ENCODE measurements at regions not wholly inside any gene's neighbourhood (a gene's known extent, or its start where the extent isn't known, plus 50 kb on each side); places are given as distances from the start of the nearest gene placed in this dataset.
A peak's percentile ranks its signal among the peaks of the same experiment; 100 is the strongest.
"Not testable (repeated sequence)": the region's sequence is repeated elsewhere in the genome, so short reads cannot be mapped to it uniquely, and the experiment has no call there.

DNA sequence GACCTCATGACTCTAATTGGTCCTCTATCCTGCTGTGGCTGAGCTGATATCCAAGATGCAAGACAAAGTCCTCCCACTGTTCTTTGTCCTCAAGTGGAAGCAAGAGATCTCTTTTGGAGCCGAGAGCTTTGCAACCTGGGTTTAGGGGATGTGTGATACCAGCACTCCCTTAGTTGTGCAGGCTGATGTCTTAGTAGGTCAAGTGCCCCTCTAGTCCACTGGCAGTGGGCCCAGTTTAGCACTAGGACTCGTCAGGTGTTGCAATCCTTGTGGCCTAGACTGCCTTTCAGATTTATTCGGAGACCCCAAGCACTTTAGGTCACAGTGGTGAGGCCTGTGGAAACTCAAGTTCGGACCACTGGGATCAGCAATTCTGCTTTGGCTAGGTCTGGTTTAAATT, 64.0 kb downstream of the GPRASP3 start:
- no peak for DNase-seq

DNA sequence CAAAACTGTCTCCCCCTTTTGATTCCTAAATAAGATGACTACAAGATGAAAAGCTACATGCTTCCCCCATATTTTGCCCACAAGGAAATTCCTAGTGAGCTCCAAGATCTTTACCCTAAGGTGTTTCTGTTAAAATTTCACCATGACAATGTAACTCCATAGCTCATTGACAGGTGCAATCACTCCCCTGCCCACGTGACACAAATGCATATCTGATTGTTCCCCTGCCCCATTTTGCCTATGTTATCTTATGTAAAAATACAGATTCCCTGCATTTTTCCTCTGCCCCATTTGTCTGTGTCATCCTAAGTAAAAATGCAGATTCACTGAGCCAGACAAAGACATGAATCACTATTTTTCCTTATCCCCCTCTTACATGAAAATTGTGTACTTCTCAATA, 66.7 kb downstream of the GPRASP3 start:
- no peak for DNase-seq

DNA sequence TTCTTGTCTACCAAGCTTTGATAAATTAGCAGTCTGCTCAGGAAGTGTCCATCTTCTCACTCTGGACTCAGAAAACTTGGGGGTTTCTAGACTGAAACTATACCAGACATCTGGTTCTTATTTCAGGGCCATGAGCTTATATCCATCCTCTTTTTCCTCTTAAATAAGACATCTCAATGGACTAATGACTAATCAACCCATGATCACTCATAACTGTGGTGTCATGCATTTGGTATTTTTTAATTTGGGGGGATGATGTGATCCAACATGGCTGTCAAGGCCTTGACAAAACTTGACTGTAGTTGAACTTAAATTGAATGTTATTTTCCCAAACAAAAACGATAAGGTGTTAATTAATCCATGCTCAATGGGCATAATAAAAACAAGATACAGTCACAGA, 87.8 kb downstream of the GPRASP3 start:
- DNase-seq, result no peak

DNA sequence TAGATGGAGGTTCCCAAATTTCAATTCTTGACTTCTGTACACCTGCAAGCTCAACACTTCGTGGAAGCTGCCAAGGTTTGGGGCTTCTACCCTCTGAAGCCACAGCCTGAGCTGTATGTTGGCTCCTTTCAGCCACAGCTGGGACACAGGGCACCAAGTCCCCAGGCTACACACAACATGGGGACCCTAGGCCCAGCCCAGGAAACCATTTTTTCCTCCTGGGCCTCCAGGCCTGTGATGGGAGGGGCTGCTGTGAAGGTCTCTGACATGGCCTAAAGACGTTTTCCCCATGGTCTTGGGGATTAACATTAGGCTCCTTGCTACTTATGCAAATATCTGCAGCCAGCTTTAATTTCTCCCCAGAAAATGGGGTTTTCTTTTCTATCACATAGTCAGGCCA, 97.7 kb downstream of the GPRASP3 start:
- DNase-seq, result not testable (repeated sequence)

DNA sequence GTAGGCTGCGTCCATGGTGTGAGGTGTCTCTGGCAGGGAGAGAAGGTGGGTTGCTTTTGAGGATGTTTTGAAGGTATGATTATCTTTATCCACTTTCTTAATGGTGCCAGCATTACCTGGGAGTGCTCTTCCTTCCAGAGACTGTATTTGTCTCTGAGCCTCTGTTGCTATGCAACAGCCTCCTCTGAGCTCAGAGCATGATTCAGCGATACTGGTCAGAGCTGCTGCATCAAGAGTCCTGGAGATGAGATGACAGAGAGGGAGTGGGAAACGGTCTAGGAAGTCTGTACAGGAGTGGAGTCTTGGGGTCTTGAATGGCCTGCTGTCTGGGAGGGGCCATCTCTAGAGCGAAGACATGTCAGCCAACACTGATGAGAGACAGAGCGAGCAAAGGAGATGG, 104.4 kb upstream of the RAB40AL start:
- DNase-seq, result peak in 2 of 3 experiments; percentile 47 to 75

DNA sequence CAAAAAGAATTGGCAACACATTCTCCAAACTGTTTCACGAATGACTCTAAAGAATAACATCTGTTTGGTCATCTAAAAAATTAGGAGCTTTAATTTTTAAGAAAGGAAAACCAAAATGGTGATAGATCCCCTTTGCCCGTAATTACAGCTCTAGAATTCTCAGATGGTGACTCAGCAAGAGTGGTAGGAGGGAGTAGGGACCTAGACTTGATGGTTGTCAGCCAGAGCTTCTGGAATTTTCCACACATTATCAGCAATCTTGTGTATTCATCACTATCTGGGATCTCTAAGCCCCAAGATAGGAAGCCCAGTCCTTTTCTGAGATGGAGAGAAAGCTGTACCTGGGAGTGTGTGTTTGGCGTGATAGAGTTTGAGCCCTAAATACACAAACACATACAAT, 103.9 kb upstream of the RAB40AL start:
- DNase-seq, result peak in 1 of 3 experiments; percentile 33

DNA sequence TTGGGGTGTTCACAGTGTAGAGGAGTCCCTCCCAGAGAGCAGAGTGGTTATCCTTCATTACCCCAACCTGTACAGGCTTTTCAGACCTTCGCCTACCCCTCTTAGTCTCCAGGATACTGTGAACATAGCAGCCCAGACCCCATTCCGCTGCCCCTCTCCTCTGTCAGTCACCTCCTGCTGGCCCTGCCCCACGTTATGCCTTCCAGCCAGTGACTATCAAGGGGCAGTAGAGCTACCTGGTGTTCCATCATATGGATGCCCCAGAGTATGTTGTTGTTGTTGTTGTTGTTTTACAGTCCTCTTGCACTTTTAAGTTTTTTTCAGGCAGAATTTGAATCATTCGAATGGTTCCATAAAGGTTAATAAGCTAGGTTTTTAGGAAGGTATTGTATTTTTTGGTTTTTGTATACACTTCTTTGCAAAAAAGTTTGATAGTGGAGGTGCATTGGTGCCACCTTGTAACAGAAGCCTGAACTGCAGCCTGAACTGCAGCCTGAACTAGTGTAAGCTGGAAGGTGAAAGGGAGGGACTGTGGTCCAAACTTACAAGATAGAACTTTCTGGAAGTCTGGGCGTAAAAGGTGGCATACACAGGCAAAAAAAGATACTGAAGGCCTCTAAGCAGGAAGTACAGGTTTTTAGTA, 101.4 kb upstream of the RAB40AL start:
- DNase-seq, result peak in 1 of 3 experiments; percentile 31

DNA sequence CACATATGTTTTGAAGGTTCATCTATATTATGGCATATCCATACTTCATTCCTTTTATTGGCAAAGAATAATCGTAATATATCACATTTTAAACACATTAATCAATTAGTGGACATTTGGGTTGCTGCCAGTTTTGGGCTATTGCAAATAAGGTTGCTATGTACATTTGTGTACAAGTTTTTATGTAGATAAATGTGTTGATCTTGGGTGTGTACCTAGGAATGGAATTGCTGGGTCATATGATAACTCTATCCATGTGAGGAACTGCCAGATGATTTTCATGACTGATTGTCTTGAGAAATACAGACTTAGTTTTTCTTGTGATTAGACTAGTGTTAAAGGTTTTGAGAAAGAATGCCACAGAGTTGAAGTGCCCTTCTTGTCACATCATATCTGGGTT, 99.2 kb upstream of the RAB40AL start:
- no peak for DNase-seq

DNA sequence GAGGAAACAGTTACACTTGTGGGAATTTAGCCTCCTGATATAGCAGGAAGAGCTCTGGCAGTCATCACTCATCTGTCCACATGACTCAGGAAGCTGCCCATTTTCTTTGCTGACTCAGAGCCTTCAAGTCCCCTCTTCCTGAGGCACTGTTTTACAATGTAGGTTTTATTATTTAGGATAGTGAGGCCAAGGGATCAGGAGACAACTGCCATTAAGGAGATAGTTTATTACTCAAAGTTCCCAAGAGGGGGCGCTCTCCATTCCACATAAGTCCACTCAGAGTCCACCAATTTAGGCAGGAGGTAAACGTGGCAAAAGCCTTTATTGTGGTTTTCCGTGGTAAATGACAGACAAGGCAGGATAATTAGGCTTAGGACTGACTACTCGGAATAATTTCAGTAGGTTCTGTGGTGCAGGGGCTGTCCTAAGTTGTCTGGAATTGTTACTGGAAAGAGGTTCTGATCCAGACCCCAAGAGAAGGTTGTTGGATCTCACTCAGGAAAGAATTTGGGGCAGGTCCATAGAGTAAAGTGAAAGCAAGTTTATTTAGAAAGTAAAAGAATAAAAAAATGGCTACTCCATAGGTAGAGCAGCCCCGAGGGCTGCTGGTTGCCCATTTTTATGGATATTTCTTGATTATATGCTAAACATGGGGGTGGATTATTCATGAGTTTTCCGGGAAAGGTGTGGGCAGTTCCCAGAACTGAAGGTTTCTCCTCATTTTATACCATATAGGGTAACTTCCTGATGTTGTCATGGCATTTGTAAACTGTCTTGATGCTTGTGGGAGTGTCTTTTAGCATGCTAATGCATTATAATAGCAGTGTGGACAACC, 96.0 kb upstream of the RAB40AL start:
- DNase-seq, result no peak

DNA sequence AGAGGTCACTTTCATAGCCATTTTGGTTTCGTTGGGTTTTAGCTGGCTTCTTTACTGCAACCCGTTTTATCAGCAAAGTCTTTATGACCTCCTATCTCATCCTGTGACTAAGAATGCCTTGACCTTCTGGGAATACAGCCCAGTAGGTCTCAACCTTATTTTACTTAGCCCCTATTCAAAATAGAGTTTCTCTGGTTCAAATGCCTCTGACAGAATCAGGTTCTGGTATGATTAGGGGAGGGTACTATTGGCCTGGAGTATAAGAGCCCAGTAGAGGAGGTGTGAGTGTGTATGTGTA, 95.4 kb upstream of the RAB40AL start:
- no peak for DNase-seq

DNA sequence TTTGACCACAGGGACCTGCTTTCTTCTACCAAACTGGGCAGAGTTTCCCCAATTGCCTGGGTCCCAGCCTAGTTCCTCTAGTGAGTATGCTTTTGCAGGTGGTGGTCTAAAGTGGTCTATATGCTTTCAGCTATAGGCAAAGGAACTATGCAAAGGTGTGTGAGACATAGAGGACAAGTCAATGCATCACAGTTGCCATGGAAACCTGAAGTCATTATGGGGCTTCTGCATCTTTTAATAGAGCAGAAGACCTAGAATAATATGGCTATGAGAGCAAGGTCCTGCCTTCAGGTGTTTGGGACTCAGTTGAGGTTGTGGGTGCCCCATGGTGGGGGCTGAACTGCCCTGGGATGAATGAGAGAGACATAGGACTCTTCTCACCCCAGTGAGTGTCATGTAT, 92.1 kb upstream of the RAB40AL start:
- no peak for DNase-seq

DNA sequence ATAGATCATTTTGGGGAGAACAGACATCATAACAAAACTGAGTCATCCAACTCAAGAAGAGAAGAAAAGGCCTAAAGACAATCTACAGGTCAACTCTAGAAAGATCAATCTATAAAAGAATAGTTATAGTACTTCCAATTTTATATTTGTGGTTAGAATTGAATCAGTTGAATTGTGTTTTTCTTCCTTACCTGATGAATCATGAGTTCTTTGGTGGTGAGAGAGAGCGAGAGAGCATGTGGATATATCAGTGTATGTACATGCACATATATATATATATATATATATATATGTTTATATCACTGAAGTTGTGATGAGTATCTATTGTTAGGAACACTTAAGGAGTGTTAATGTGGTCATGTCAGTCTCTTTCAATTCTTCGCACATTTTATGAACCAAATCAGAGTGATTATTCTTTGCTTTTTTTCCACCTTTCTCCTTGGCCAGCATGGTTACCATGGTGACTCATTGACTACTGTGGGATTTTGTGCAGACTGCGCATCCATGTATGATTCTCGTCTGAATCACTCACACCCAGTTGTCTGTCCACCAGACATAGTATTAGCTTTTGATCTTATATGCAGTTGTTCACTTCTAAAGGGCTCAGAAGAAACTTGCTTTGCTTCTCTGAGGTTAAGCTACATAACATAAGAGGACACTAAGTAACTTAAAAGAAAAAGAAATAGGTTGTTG, 90.4 kb upstream of the RAB40AL start:
- no peak for DNase-seq

DNA sequence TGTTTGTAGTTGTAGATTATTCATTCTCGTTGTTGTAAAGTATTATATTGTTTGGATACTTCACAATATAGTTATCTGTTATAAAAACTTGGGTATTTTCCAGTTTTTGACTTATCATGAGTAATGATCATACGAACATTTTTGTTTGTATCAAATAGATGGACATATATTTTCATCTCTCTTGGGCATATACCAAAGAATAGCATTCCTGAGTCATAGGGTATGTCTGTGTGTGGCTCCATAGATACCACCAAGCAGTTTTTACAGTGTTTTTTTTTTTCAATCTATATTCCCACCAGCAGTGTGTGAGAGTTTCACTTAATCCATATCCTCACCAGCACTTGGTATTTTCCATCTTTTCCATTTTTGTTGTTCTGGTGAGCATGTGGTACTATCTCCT, 89.7 kb upstream of the RAB40AL start:
- no peak for DNase-seq

DNA sequence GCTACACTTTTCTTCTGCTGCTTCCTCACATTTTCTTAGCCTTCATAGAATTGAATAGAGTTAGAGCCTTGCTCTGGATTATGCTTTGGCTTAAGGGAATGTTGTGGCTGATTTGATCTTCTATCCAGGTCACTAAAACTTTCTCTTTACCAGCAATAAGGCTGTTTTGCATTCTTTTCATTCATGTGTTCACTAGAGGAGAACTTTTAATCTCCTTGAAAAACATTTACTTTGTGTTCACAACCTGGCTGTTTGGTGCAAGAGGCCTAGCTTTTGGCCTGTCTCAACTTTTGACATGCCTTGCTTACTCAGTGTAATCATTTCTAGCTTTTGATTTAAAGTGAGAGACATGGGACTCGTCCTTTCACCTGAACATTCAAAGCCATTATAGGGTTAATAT, 87.7 kb upstream of the RAB40AL start:
- DNase-seq, result no peak

DNA sequence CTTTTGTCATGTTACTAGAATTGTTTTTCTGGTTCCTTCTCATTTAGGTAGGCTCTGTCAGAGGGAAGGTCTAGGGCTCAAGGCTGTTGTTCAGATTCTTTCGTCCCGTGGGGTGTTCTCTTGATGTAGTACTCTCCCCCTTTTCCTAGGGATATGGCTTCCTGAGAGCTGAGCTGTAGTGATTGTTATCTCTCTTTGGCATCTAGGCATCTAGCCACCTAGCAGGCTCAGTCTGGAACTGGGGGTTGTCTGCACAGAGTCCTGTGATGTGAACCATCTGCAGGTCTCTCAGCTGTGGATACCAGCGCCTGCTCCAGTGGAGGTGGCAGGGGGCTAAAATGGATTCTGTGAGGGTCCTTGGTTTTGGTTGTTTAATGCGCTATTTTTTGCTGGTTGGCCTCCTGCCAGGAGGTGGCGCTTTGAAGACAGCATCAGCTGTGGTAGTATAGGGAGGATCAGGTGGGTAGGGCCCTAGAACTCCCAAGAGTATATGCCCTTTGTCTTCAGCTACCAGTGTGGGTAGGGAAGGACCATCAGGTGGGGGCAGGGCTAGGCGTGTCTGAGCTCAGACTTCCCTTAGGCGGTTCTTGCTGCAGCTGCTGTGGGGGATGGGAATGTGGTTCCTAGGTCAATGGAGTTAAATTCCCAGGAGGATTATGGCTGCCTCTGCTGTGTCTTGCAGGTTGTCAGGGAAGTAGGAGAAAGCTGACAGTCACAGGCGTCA, 78.1 kb upstream of the RAB40AL start:
- peak in 2 of 3 experiments; percentile 15 to 18 for DNase-seq

DNA sequence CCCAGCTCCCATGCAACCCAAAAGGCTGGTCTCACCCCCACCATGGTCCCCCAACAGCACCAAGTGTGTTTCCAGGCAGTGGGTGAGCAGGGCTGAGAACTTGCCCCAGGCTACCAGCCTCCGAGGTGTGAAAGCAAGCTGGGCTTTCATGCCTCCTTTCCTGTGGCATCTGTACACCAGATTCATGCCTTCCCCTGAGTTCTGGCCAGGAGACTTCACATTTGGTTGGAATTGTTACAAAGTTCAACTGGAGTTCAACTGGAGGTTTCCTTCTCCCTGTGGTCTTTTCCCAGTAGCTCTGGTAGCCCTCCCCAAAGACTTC, 77.6 kb upstream of the RAB40AL start:
- no peak for DNase-seq

DNA sequence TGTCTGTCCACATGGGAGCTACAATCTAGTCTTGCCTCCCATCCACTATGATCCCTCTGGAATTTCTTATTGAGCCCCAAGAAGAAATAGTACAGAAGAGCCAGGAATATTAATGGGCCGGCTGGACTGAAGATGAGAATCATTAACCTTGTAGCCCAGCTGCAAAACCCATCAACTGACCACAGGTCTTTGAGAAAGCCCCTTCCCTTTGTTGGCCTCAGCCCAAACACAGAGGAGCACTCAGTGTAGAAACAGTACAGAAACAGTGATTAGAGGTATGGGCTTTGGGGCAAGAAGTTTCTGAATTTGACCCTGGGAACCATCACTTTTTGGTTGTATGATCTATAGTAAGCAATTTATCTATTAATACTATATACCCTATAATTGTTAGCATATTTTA, 76.8 kb upstream of the RAB40AL start:
- no peak for DNase-seq

DNA sequence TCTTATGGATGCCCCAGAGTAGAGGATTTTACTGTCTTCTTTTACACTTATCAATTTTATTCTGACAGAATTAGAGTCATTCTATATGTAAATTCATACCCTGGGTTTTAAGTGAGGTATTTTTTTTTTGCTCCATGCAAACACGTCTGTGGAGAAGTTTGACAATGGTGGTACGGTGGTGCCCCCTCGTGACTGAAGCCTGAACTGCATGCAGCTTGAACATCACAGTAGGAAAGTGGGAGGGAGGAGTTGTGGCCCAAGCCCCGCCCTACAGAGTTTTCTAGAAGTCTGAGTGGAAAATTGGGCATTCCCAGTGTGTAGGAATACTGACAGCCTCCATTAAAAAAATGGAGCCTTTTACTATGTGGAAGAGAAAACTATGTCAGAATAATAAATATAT, 73.3 kb upstream of the RAB40AL start:
- peak; percentile 80 to 92 (median 80) for DNase-seq

DNA sequence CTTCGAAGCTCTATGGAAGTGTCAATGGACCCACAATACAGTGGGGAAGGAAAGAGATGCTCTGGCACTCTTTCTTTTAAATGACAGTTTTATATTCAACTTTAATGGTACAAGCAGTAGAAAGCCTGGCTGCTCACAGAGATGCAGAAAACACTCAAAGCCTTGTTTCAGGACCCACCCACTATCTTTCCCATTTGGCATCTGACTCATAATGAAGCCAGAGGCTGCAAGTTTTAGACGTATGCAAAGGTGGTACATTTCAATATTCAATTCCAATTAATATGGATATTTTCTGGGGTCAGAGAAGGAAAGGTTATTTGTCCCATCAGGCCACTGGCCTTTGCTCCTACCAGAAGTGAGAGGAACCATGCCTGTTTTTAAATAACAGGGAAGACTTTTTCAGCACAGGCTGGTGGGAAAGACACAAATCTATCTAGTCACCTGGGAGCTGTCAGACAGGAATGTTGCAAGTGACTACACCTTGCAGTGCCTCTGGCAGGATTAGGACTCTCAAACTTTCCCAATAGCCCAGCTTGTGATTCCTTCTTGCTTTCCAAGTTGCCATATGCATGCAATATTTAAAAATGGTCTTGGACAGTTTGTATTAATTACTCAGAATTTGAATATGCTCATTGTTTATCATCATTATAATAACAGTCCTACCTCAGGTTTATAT, 70.0 kb upstream of the RAB40AL start:
- DNase-seq, result no peak

DNA sequence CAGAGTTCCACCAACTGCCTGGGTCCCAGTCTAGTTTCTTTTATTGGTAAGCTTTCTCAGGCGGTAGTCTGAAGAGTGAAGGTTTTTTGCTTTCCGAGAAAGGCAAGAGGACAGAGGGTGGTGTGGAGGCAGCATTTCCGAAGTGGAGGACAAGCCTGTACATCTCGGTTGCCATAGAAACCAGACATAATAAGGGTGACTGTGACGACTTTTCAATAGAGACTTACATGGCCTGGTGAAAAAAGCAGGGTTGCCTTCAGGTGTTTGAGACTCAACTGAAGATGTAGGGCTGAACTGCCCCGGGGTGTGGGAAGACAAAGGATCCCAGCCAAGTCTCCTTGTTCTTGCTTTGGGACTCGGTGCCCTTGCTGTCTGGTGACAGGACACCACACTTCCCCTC, 53.6 kb upstream of the RAB40AL start:
- no peak for DNase-seq
